Coronary artery (tissue), 2 donors: ENCODE measurements at regions not wholly inside any gene's neighbourhood (a gene's known extent, or its start where the extent isn't known, plus 50 kb on each side); places are given as distances from the start of the nearest gene placed in this dataset.

ENCODE experiments used
- DNase-seq: peaks from one replicate; pipeline ENCODE4 v3.0.0-alpha.2; 2017; ENCODE audit warnings: low spot score
- H3K27ac ChIP-seq, 2 donors: fragments of 200-600 bp; sonication (generic); one replicate each; pipeline ENCODE4 v1.5.1; 2016 to 2019
- H3K4me3 ChIP-seq: fragments of 200-600 bp; sonication (generic); 2 replicates; pipeline ENCODE4 v1.5.1; 2016; ENCODE audit warnings: mild to moderate bottlenecking, moderate library complexity
- TF ChIP-seq, protein P1 (sequence below): fragments of 200-600 bp; sonication (generic); IDR thresholded peaks from one replicate; pipeline ENCODE4 v1.5.1; 2019; ENCODE audit warnings: antibody characterized with exemption

DNA sequence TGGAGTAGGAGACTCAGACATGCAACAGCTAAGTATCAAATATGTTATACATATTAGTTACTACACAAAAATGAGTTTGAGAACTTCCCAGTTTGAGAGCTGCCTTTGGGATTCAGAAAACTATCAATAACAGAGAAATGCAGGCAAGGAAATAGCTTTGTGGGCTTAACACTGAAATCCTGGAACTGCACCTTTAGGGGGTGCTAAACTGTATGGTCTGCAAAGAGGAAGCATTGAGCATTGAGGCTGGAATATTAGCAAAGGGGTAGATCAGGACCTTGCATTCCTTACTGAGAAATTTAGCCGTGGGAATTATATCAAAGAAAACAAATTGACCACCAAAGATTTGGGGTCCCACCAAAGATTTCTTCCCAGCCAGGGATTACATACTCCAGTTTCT is 580.0 kb downstream of the ZNF385D start:
- Histone ChIP-seq H3K27ac (no peak overlapping the region), H3K4me3 (no peak overlapping the region)
- DNase-seq = no peak
- TF ChIP-seq, protein P1, sequence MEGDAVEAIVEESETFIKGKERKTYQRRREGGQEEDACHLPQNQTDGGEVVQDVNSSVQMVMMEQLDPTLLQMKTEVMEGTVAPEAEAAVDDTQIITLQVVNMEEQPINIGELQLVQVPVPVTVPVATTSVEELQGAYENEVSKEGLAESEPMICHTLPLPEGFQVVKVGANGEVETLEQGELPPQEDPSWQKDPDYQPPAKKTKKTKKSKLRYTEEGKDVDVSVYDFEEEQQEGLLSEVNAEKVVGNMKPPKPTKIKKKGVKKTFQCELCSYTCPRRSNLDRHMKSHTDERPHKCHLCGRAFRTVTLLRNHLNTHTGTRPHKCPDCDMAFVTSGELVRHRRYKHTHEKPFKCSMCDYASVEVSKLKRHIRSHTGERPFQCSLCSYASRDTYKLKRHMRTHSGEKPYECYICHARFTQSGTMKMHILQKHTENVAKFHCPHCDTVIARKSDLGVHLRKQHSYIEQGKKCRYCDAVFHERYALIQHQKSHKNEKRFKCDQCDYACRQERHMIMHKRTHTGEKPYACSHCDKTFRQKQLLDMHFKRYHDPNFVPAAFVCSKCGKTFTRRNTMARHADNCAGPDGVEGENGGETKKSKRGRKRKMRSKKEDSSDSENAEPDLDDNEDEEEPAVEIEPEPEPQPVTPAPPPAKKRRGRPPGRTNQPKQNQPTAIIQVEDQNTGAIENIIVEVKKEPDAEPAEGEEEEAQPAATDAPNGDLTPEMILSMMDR = no peak

DNA sequence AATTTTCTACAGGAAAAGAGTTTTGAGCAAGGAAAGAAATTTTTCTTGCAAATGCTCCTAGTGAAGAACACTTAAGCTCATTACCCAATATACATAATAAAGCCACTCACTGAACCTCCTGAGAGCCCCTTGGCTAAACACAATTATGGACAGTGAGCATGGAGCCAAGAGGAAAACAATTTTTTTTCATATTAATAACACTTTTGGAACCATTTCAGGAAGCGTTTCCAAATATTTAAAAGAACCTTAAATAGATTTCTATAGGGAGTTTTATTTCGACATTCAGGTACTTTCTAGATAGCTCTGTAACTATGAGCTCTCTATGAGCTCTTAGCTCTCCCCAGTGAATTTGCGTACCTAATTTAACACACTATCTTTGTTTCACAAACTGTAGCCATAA is 581.1 kb downstream of the ZNF385D start:
- no peak overlapping the region for H3K27ac ChIP-seq
- no peak overlapping the region for H3K4me3 ChIP-seq
- no peak for DNase-seq
- TF ChIP-seq, protein P1 = no peak

DNA sequence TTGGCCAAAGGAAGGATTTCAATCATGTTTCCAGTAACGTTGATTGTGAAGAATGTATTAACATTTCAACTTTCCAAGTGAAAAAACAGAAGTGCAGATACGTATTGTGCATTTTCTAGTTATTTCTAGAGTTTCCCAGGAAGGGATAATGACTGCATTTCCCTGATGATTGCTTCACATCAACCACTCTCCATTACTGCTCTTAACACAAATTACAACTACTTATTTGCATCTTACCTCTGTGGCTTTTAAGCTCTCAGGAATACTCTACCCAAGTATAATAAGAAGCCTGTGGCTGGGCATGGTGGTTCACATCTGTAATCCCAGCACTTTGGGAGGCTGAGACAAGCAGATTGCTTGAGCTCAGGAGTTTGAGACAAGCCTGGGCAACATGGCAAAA is 582.5 kb downstream of the ZNF385D start:
- DNase-seq = no peak
- Histone ChIP-seq H3K27ac (no peak overlapping the region), H3K4me3 (no peak overlapping the region)
- TF ChIP-seq, protein P1 = no peak

DNA sequence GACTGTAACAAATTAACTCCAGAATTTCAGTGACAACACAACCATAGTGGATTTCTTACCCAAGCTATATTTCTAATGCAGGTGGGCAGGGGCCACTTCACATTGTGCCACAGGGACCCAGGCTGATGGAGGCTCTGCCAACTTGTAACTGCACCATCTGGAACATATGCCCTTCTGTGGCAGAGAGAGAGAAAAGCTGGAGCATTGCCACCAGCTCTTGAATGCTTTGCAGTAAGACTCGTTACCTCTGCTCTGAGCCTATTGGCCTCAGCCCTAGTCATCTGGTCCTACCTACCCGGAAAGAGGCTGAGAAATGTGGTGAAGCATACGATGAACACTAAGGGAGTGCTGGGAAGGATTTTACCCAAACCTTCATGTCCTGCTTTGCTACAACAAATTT is 587.1 kb downstream of the ZNF385D start:
- no peak for DNase-seq
- TF ChIP-seq, protein P1 = no peak
- H3K27ac ChIP-seq = no peak overlapping the region
- H3K4me3 ChIP-seq = no peak overlapping the region

DNA sequence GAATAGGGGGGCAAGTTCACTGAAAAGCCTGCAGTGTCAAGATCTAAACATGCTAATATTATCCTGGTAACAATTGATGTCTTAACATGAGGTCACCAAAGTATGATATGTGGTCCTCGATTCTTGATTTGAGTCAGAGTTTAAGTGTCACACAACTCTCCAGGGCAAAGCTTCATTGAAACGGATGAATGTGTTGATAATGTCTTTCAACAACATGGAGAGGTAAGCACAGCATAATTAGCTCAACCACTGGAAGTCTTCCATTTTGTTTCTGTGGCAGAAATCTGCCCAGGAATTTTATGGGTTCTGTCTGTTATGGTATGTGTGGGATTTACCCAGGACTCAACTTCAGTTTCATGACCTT is 591.5 kb downstream of the ZNF385D start:
- TF ChIP-seq, protein P1 = no peak
- Histone ChIP-seq H3K4me3 (no peak overlapping the region), H3K27ac (no peak overlapping the region)
- DNase-seq = no peak

DNA sequence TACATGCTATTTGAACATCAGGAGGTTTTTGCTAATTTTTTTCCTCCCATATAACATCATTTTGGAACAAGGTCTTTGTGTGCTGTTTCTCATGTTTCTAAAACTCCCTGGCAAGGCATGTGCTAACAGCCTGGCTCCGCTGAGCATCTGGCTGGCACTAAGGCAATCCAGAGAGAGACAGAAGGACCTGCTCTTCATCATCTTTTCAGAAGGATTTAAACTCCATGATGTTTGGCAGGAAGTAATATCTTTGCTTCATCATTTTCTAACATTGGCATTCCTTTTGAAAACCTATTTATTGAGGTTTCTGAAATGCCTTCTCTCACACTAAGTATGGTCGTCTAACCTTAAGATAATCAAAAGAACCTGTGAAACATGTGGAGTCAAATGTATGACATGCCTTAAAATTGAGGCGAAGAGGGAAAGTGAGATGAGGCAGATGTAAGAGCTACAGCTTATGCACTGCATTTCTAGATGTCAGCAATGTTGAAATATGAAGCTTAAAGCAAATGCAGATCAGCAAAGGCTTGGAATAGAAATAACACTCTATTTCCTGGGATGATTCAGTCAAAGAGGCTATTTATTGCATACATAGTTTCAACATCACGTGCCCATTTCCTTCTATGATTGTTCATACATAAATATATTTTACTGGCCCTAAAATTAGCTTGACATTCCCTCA is 592.0 kb downstream of the ZNF385D start:
- H3K27ac ChIP-seq = no peak overlapping the region
- no peak overlapping the region for H3K4me3 ChIP-seq
- TF ChIP-seq, protein P1 = no peak
- DNase-seq = no peak

DNA sequence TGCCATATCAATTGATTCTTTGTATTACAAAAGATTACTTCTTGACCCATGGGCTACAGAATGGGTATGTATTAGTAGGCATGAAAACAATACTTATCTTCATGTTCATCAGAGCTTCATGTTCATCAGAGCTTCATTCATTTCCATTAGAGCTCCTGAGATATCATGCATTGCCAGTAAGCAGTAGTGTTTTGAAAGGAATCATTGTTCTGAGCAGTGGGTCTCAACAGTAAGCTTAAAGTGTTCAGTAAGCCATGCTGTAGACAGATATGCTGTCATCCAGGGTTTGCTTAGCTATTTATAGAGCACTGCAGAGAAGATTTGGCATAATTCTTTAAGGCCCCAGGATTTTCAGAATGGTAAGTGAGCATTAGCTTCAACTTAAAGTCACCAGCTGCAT is 596.1 kb downstream of the ZNF385D start:
- TF ChIP-seq, protein P1 = no peak
- Histone ChIP-seq H3K4me3 (no peak overlapping the region), H3K27ac (no peak overlapping the region)
- no peak for DNase-seq
